GM12875 (cell line): ENCODE measurements at regions not wholly inside any gene's neighbourhood (a gene's known extent, or its start where the extent isn't known, plus 50 kb on each side); places are given as distances from the start of the nearest gene placed in this dataset.
"Not testable (repeated sequence)": the region's sequence is repeated elsewhere in the genome, so short reads cannot be mapped to it uniquely, and the experiment has no call there.

Experiments used
- H3K4me3 ChIP-seq: one replicate; pipeline ENCODE4 v1.5.1; 2011; ENCODE audit warnings: low read depth, low read length, control low read depth
- TF ChIP-seq, protein P1 (sequence below): IDR thresholded peaks from 2 replicates; pipeline ENCODE4 v1.5.1; 2011; ENCODE audit warnings: low read depth, mild to moderate bottlenecking, control low read depth, inconsistent platforms, low read length, moderate library complexity, borderline replicate concordance; ENCODE audit not compliant: insufficient read depth

DNA sequence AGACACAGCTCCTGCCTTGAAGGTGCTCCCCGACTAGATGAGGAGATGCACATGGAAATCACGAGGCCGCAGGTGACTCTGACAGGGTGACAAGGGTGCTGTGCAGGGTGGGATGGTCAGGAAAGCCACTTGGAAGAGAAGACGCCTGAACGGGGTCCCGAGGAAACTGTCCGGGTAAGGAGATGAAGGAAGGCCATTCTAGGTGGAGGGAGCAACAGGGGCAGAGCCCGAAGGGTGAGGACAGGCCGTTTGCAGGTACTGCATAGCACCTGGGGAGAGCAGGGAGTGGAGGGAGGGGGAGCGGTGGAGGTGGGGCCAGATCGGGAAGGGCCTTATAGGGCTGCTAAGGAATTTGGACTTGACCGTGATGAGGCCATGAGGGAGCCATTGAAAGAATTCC lies 105.6 kb upstream of the DLG1 start:
- H3K4me3 ChIP-seq = no peak overlapping the region
- TF ChIP-seq, protein P1, sequence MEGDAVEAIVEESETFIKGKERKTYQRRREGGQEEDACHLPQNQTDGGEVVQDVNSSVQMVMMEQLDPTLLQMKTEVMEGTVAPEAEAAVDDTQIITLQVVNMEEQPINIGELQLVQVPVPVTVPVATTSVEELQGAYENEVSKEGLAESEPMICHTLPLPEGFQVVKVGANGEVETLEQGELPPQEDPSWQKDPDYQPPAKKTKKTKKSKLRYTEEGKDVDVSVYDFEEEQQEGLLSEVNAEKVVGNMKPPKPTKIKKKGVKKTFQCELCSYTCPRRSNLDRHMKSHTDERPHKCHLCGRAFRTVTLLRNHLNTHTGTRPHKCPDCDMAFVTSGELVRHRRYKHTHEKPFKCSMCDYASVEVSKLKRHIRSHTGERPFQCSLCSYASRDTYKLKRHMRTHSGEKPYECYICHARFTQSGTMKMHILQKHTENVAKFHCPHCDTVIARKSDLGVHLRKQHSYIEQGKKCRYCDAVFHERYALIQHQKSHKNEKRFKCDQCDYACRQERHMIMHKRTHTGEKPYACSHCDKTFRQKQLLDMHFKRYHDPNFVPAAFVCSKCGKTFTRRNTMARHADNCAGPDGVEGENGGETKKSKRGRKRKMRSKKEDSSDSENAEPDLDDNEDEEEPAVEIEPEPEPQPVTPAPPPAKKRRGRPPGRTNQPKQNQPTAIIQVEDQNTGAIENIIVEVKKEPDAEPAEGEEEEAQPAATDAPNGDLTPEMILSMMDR = no peak

DNA sequence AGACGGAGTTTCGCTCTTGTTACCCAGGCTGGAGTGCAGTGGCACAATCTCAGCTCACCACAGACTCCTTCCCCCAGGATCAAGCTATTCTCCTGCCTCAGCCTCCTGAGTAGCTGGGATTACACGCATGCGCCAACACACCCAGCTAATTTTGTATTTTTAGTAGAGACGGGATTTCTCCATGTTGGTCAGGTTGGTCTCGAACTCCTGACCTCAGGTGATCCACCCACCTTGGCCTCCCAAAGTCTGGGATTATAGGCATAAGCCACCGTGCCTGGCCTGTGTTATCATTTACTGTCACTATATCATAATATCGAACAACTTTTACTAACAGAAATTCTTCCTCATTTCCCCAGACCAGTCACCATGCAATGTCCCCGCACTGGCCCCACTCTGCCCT lies 104.0 kb upstream of the DLG1 start:
- H3K4me3 ChIP-seq = not testable (repeated sequence)

DNA sequence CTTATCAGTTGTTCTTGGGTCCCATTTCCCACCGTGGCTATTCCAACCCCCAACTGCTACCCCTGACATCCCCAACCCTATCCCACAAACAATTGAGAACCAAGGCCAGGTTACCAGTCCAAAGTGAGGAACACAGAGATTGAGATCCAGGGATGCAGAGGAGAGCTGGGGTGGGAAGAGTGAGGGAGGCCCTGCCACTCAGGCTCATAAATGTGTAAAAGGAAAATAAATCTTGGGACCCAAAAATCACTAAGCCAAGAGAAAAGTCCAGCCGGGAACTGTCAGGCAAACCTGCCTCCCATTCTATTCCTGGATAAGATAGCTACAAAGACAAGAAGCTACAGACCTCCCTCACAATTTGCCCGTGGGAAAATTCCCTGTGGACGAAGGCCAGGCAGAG lies 101.1 kb upstream of the DLG1 start:
- H3K4me3 ChIP-seq = no peak overlapping the region
- TF ChIP-seq, protein P1 = no peak

DNA sequence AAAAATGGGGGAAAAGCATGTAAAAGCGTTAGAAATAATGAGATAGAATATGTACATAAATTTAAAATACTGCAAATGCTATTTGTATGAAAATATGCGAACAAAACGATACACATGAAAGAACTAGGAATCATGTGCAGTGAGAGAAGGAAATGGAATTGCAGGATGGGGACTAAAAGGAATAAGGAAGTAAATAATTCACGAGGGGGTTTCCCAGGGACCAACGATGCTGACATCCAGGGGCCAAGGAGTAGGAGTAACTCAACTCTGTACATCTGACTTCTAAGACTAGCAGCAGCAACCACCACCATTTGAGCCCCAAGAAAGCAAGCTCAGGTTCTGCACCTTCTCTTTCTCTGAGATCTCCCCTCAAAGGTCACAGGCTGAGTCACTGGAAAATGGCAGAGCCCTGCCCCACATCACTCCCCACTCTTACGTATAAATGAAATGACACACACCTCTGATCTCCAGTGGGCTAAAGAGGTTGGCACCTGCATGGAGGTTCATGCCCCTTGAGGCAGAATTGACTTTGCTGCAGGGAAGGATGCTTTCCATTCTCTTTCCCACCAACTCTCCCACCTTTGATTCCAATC lies 100.0 kb upstream of the DLG1 start:
- H3K4me3 ChIP-seq = no peak overlapping the region
- TF ChIP-seq, protein P1 = no peak

DNA sequence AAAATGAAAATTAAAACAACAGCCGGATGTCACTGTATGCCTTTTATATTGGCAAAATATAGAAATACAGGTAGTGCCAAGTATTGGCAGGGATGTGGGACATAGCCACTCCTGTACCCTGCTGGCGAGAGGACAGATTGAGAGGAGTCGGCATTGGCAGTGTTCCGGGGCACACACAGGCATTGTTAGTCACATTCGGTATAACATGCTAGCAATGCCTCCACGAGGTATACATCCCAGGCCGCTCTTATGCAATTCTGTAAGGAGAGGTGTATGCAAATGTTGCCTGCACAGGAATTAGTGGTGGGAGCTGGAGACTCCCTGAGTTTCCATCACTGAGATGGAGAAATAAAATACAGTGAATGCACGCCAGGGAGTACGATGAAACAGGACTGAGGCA lies 99.4 kb upstream of the DLG1 start:
- no peak overlapping the region for H3K4me3 ChIP-seq
- TF ChIP-seq, protein P1 = no peak

DNA sequence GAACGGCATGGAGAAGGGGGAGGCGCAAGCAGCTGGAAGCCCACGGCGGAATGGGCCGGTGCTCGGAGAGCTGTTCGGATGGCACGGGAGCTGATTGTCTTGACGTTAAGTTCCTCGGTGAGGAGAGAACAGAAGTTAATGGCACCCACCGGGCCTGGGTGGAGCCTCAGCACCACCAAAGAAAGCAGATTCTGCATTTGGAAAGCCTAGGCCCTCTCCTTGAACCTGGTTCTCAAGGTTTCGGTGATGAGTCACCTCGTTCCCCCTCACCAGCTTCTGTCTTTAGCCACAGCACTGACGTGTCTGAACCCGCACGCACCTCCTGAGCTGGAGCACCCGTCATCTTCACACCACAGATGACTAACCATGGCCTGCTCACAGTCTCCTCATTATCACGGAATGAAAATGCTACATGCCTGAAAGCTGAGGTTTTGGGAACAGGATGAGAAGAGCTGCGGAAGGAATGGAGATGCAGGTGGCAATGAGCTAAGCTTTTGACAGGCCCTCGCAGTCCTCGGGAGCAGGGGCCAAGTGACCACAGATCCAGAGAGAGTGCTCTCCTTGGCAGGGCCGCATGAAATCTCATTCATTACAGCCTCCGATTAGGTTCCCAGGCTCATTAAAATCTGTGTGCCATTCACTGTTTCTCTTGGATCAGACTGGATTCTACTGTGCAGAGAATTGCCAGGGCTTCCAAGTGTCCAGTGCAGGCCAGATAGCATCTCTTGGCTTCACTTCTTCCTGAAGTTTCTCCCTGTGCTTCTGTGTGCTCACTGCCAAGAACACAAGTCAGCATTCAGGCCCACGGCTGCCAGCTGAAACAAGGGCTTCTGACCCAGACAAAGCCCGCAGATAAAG lies 96.3 kb upstream of the DLG1 start:
- TF ChIP-seq, protein P1 = no peak
- H3K4me3 ChIP-seq = no peak overlapping the region

DNA sequence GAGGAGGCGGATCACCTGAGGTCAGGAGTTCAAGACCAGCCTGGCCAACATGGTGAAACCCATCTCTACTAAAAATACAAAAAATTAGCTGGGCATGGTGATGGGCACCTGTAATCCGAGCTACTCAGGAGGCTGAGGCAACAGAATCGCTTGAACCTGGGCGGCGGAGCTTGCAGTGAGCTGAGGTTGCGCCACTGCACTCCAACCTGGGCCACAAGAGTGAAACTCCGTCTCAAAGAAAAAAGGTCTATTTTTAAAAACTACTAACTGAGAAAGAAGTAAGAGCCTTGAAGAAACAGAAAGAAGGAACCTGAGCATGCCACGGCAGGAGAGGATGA lies 95.7 kb upstream of the DLG1 start:
- H3K4me3 ChIP-seq = not testable (repeated sequence)

DNA sequence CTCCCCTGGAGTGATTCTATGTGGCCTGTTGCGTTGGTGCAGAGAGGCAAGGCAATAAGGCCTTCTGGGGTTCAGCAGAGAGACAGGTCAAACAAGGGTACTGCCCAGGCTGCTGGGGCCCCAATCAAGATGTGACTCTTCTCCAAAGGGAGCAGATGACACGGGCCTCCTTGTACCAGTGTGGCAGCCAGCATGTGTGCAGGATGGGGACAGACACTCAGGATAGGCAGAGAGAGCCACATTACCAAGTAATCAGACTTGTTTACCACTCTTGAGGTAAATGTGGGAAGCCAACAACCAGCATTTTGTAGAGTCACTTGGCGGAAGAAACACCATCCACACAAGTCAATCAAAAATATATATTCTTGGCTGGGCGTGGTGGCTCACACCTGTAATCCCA lies 95.3 kb upstream of the DLG1 start:
- no peak overlapping the region for H3K4me3 ChIP-seq
- TF ChIP-seq, protein P1 = no peak
